WTC11 (cell line): ENCODE measurements at regions not wholly inside any gene's neighbourhood (a gene's known extent, or its start where the extent isn't known, plus 50 kb on each side); places are given as distances from the start of the nearest gene placed in this dataset.

Experiments
- ATAC-seq: fragments of 200-7000 bp; cut with Tn5 transposase; 2 replicates; pipeline ENCODE4 v1.10.0; 2021; ENCODE audit warnings: mild to moderate bottlenecking, moderate library complexity
- CTCF ChIA-PET: fragments of 300-600 bp; sonication (Branson Sonifier 250); formaldehyde crosslinking; loops from one replicate; lab custom pipeline; 2021; ENCODE audit warnings: antibody characterized with exemption; lab: Charles Lee
- POLR2A ChIA-PET: fragments of 350-600 bp; sonication (Branson Sonifier 250); formaldehyde crosslinking; loops from one replicate; lab custom pipeline; 2021; ENCODE audit warnings: antibody characterized with exemption; lab: Charles Lee
- DNase-seq: peaks from one replicate; pipeline ENCODE4 v3.0.0; 2021; ENCODE audit warnings: low spot score
- H3K27ac Mint-ChIP-seq: 2 replicates; pipeline ENCODE4 v1.8.0; 2021; ENCODE audit warnings: mixed read lengths
- H3K27me3 Mint-ChIP-seq: 2 replicates; pipeline ENCODE4 v1.8.0; 2021; ENCODE audit warnings: low read depth, mild to moderate bottlenecking, moderate library complexity, mixed read lengths
- H3K36me3 Mint-ChIP-seq: 2 replicates; pipeline ENCODE4 v1.8.0; 2021; ENCODE audit warnings: mixed read lengths
- H3K4me1 Mint-ChIP-seq: 2 replicates; pipeline ENCODE4 v1.8.0; 2022; ENCODE audit warnings: mixed read lengths
- H3K4me3 Mint-ChIP-seq: 2 replicates; pipeline ENCODE4 v1.8.0; 2021; ENCODE audit warnings: mild to moderate bottlenecking, moderate library complexity, mixed read lengths
- H3K9me3 Mint-ChIP-seq: 2 replicates; pipeline ENCODE4 v1.8.0; 2021; ENCODE audit warnings: mixed read lengths
- AFF4 ChIP-seq: sonication (generic); formaldehyde crosslinking; IDR thresholded peaks from 2 replicates; pipeline ENCODE4 v1.8.1; 2023; ENCODE audit warnings: mild to moderate bottlenecking, missing genetic modification reagents, borderline replicate concordance
- ATF6 ChIP-seq: sonication (generic); formaldehyde crosslinking; IDR thresholded peaks from 2 replicates; pipeline ENCODE4 v1.8.1; 2023; ENCODE audit warnings: mild to moderate bottlenecking, missing genetic modification reagents
- E2F4 ChIP-seq: sonication (generic); formaldehyde crosslinking; IDR thresholded peaks from 2 replicates; pipeline ENCODE4 v1.8.1; 2022; ENCODE audit warnings: low read depth, mild to moderate bottlenecking, moderate library complexity, missing genetic modification reagents, borderline replicate concordance
- ELF4 ChIP-seq: sonication (generic); formaldehyde crosslinking; IDR thresholded peaks from 2 replicates; pipeline ENCODE4 v1.8.1; 2022; ENCODE audit warnings: low read depth, mild to moderate bottlenecking, moderate library complexity, missing genetic modification reagents
- HMGA2 ChIP-seq: fragments of 250-450 bp; sonication (Bioruptor Pico); IDR thresholded peaks from 2 replicates; pipeline ENCODE4 v1.4.0; 2021; ENCODE audit warnings: mild to moderate bottlenecking, moderate library complexity
- IRF2 ChIP-seq: sonication (generic); formaldehyde crosslinking; IDR thresholded peaks from 2 replicates; pipeline ENCODE4 v1.8.0; 2022; ENCODE audit warnings: low read depth, missing genetic modification reagents, borderline replicate concordance
- KAT7 ChIP-seq: sonication (generic); formaldehyde crosslinking; IDR thresholded peaks from 2 replicates; pipeline ENCODE4 v1.8.1; 2023; ENCODE audit warnings: missing genetic modification reagents, mild to moderate bottlenecking, borderline replicate concordance
- RELA ChIP-seq: sonication (generic); formaldehyde crosslinking; IDR thresholded peaks from 2 replicates; pipeline ENCODE4 v1.8.1; 2022; ENCODE audit warnings: missing genetic modification reagents, mild to moderate bottlenecking, borderline replicate concordance
- SMAD3 ChIP-seq: sonication (generic); formaldehyde crosslinking; IDR thresholded peaks from 2 replicates; pipeline ENCODE4 v1.8.0; 2022; ENCODE audit warnings: missing genetic modification reagents, mild to moderate bottlenecking, borderline replicate concordance
- SMAD4 ChIP-seq: sonication (generic); formaldehyde crosslinking; IDR thresholded peaks from 2 replicates; pipeline ENCODE4 v1.8.0; 2022; ENCODE audit warnings: mild to moderate bottlenecking, missing genetic modification reagents
- SOX15 ChIP-seq: fragments of 250-450 bp; sonication (Bioruptor Pico); IDR thresholded peaks from 2 replicates; pipeline ENCODE4 v1.9.0; 2021; ENCODE audit warnings: mild to moderate bottlenecking
- STAT6 ChIP-seq: sonication (generic); formaldehyde crosslinking; conservative IDR thresholded peaks from 2 replicates; pipeline ENCODE4 v1.8.1; 2023; ENCODE audit warnings: mild to moderate bottlenecking, low read depth, missing genetic modification reagents, moderate library complexity
- TEAD4 ChIP-seq: sonication (generic); formaldehyde crosslinking; IDR thresholded peaks from 2 replicates; pipeline ENCODE4 v1.8.0; 2022; ENCODE audit warnings: mild to moderate bottlenecking, missing genetic modification reagents
- ZNF232 ChIP-seq: sonication (generic); formaldehyde crosslinking; IDR thresholded peaks from 2 replicates; pipeline ENCODE4 v1.8.0; 2022; ENCODE audit warnings: mild to moderate bottlenecking, missing genetic modification reagents
- ZNF317 ChIP-seq: sonication (generic); formaldehyde crosslinking; IDR thresholded peaks from 2 replicates; pipeline ENCODE4 v1.8.1; 2023; ENCODE audit warnings: low read depth, mild to moderate bottlenecking, moderate library complexity, missing genetic modification reagents, borderline replicate concordance
- ZNF512 ChIP-seq: sonication (generic); formaldehyde crosslinking; IDR thresholded peaks from 2 replicates; pipeline ENCODE4 v1.8.1; 2022; ENCODE audit warnings: missing genetic modification reagents, borderline replicate concordance
- ZSCAN18 ChIP-seq: fragments of 250-450 bp; sonication (Bioruptor Pico); IDR thresholded peaks from 2 replicates; pipeline ENCODE4 v2.1.2; 2022; ENCODE audit warnings: mild to moderate bottlenecking, moderate library complexity
- TF ChIP-seq, protein P1 (sequence below): sonication (generic); formaldehyde crosslinking; IDR thresholded peaks from 2 replicates; pipeline ENCODE4 v1.8.1; 2023; ENCODE audit warnings: mild to moderate bottlenecking, moderate library complexity, missing genetic modification reagents
- TF ChIP-seq, protein P2 (sequence below): sonication (generic); formaldehyde crosslinking; IDR thresholded peaks from 2 replicates; pipeline ENCODE4 v1.8.0; 2022; ENCODE audit warnings: mild to moderate bottlenecking, missing genetic modification reagents

DNA sequence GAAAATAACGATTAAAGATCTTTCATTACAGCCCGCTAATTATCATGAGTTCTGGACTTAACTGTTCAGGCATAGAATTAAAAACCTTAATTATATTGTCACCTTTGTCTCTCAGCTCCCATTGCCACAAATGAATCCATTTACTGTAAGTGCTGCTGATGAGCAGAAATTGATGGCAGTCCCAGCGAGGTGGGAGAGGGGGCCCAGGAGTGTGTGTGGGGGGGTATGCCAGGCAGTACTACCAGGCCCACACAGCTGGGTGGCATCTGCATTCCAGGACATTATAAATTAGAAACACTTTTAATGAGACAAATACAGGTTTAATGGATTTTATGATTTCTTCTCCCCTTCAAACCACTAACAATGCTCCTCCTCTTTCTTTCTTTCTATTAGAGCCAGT is 196.0 kb downstream of the MELK start (continued):
- no peak for TF ChIP-seq ATF6 (CRISPR knock-in tag)
- no peak for TF ChIP-seq RELA (CRISPR knock-in tag)
- TF ChIP-seq E2F4 (CRISPR knock-in tag), result no peak
- TF ChIP-seq ZNF317 (CRISPR knock-in tag), result no peak
- TF ChIP-seq, protein P1, sequence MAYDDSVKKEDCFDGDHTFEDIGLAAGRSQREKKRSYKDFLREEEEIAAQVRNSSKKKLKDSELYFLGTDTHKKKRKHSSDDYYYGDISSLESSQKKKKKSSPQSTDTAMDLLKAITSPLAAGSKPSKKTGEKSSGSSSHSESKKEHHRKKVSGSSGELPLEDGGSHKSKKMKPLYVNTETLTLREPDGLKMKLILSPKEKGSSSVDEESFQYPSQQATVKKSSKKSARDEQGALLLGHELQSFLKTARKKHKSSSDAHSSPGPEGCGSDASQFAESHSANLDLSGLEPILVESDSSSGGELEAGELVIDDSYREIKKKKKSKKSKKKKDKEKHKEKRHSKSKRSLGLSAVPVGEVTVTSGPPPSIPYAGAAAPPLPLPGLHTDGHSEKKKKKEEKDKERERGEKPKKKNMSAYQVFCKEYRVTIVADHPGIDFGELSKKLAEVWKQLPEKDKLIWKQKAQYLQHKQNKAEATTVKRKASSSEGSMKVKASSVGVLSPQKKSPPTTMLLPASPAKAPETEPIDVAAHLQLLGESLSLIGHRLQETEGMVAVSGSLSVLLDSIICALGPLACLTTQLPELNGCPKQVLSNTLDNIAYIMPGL (CRISPR knock-in tag), result no peak
- TF ChIP-seq SMAD3, result no peak
- TF ChIP-seq HMGA2, result no peak
- TF ChIP-seq ZNF512, result no peak

- 0 out of 2 replicates have a peak, but pooled peaks cover 3% of the 10 kb centered on the region for H3K9me3 Mint-ChIP-seq
- H3K27ac Mint-ChIP-seq, result no peak overlapping the region
- no peak for ATAC-seq
- DNase-seq, result no peak
- peaks cover 12% of the 10 kb centered on the region for H3K4me1 Mint-ChIP-seq
- no peaks in the 10 kb centered on the region for H3K36me3 Mint-ChIP-seq
- CTCF ChIA-PET, result no interaction called here
- H3K4me3 Mint-ChIP-seq, result no peak overlapping the region
- H3K27me3 Mint-ChIP-seq, result peaks cover 27% of the 10 kb centered on the region
- no peak for TF ChIP-seq AFF4 (CRISPR knock-in tag)
- no peak for TF ChIP-seq KAT7
- no peak for TF ChIP-seq SMAD4 (CRISPR knock-in tag)
- no peak for TF ChIP-seq STAT6 (CRISPR knock-in tag)
- TF ChIP-seq ZNF232 (CRISPR knock-in tag), result no peak
- TF ChIP-seq, protein P2, sequence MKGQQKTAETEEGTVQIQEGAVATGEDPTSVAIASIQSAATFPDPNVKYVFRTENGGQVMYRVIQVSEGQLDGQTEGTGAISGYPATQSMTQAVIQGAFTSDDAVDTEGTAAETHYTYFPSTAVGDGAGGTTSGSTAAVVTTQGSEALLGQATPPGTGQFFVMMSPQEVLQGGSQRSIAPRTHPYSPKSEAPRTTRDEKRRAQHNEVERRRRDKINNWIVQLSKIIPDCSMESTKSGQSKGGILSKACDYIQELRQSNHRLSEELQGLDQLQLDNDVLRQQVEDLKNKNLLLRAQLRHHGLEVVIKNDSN, result no peak
- no peak for TF ChIP-seq ELF4 (CRISPR knock-in tag)
- no peak for TF ChIP-seq IRF2 (CRISPR knock-in tag)
- TF ChIP-seq ZSCAN18 (CRISPR knock-in tag), result no peak
- TF ChIP-seq SOX15 (CRISPR knock-in tag), result no peak
- no peak for TF ChIP-seq TEAD4
- no peak for TF ChIP-seq E2F4 (CRISPR knock-in tag)
- POLR2A ChIA-PET, result no interaction called here
Measured at GRCh38 chr9:36770025-36770424, 197.3 kb downstream of the MELK start.
